ENCODE measurements at regions not wholly inside any gene's neighbourhood (a gene's known extent, or its start where the extent isn't known, plus 50 kb on each side); places are given as distances from the start of the nearest gene placed in this dataset.

GRCh38 chr4:107562316-107562715 lies 157.7 kb downstream of the PAPSS1 start:
- DNase-seq (ENCODE audit: low read depth, low spot score), result no peak
- Histone ChIP-seq H3K9ac (ENCODE audit: insufficient read length) (no peak overlapping the region), H3K9me3 (ENCODE audit: low read depth, low read length) (0 out of 2 replicates have a peak, but pooled peaks cover 3% of the 10 kb centered on the region), H3K27ac (no peak overlapping the region), H3K4me3 (no peak overlapping the region), H3K36me3 (ENCODE audit: insufficient read depth, low read length) (no peaks in the 10 kb centered on the region)
- no peak for TF ChIP-seq POLR2AphosphoS5 (IDR thresholded peaks at IDR 0.05; ENCODE audit: borderline replicate concordance, low read depth, low read length)
- TF ChIP-seq EZH2 (IDR thresholded peaks at IDR 0.05), result no peak
- no peak for TF ChIP-seq FOXP2 (optimal IDR thresholded peaks at IDR 0.05; ENCODE audit: control extremely low read depth, extremely low read length, insufficient read depth)

GRCh38 chr4:107561481-107561880 lies 158.6 kb downstream of the PAPSS1 start:
- no peak overlapping the region for H3K4me3 ChIP-seq
- TF ChIP-seq FOXP2 (optimal IDR thresholded peaks at IDR 0.05; ENCODE audit: control extremely low read depth, extremely low read length, insufficient read depth) (no peak), POLR2AphosphoS5 (IDR thresholded peaks at IDR 0.05; ENCODE audit: borderline replicate concordance, low read depth, low read length) (no peak), EZH2 (IDR thresholded peaks at IDR 0.05) (no peak)
- H3K36me3 ChIP-seq (ENCODE audit: insufficient read depth, low read length), result no peaks in the 10 kb centered on the region
- no peak for DNase-seq (ENCODE audit: low read depth, low spot score)
- no peak overlapping the region for H3K9ac ChIP-seq (ENCODE audit: insufficient read length)
- H3K27ac ChIP-seq, result no peak overlapping the region
- H3K9me3 ChIP-seq (ENCODE audit: low read depth, low read length), result no peaks in the 10 kb centered on the region

GRCh38 chr4:107559653-107560052 lies 160.4 kb downstream of the PAPSS1 start:
- Histone ChIP-seq H3K9ac (ENCODE audit: insufficient read length) (no peak overlapping the region), H3K27ac (no peak overlapping the region), H3K36me3 (ENCODE audit: insufficient read depth, low read length) (no peaks in the 10 kb centered on the region), H3K4me3 (no peak overlapping the region), H3K9me3 (ENCODE audit: low read depth, low read length) (no peaks in the 10 kb centered on the region)
- no peak for DNase-seq (ENCODE audit: low read depth, low spot score)
- TF ChIP-seq POLR2AphosphoS5 (IDR thresholded peaks at IDR 0.05; ENCODE audit: borderline replicate concordance, low read depth, low read length), result no peak
- TF ChIP-seq FOXP2 (optimal IDR thresholded peaks at IDR 0.05; ENCODE audit: control extremely low read depth, extremely low read length, insufficient read depth), result no peak
- TF ChIP-seq EZH2 (IDR thresholded peaks at IDR 0.05), result no peak

DNA sequence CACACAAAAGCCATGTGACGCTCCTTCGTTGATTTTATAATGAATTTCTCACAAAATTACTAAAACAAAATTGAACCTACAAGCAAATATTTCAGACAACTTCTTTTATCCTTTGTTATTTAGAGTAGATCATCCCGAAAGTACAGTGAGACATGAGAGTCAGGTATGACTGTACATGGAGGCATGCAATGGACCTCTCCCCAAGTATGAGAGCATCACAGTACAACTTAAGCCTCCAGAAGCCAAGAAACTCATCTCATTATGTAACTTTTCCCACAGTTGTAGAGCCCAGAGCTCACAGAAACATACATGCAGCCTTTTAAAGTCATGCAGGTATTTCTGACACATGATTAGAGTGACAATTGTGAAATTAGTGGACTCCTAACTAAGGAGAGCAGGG lies 167.7 kb downstream of the PAPSS1 start:
- Histone ChIP-seq H3K27ac (no peak overlapping the region), H3K4me3 (no peak overlapping the region), H3K9me3 (ENCODE audit: low read depth, low read length) (no peaks in the 10 kb centered on the region), H3K9ac (ENCODE audit: insufficient read length) (no peak overlapping the region), H3K36me3 (ENCODE audit: insufficient read depth, low read length) (no peaks in the 10 kb centered on the region)
- no peak for TF ChIP-seq FOXP2 (optimal IDR thresholded peaks at IDR 0.05; ENCODE audit: control extremely low read depth, extremely low read length, insufficient read depth)
- no peak for TF ChIP-seq EZH2 (IDR thresholded peaks at IDR 0.05)
- no peak for TF ChIP-seq POLR2AphosphoS5 (IDR thresholded peaks at IDR 0.05; ENCODE audit: borderline replicate concordance, low read depth, low read length)
- no peak for DNase-seq (ENCODE audit: low read depth, low spot score)

GRCh38 chr4:107548211-107548905 lies 171.7 kb downstream of the PAPSS1 start:
- Histone ChIP-seq H3K9ac (ENCODE audit: insufficient read length) (no peak overlapping the region), H3K4me3 (no peak overlapping the region), H3K36me3 (ENCODE audit: insufficient read depth, low read length) (no peaks in the 10 kb centered on the region), H3K9me3 (ENCODE audit: low read depth, low read length) (no peaks in the 10 kb centered on the region), H3K27ac (no peak overlapping the region)
- TF ChIP-seq FOXP2 (optimal IDR thresholded peaks at IDR 0.05; ENCODE audit: control extremely low read depth, extremely low read length, insufficient read depth), result no peak
- no peak for TF ChIP-seq EZH2 (IDR thresholded peaks at IDR 0.05)
- TF ChIP-seq POLR2AphosphoS5 (IDR thresholded peaks at IDR 0.05; ENCODE audit: borderline replicate concordance, low read depth, low read length), result no peak
- no peak for DNase-seq (ENCODE audit: low read depth, low spot score)

GRCh38 chr4:107546638-107547037 lies 173.4 kb downstream of the PAPSS1 start:
- no peaks in the 10 kb centered on the region for H3K9me3 ChIP-seq (ENCODE audit: low read depth, low read length)
- TF ChIP-seq FOXP2 (optimal IDR thresholded peaks at IDR 0.05; ENCODE audit: control extremely low read depth, extremely low read length, insufficient read depth) (no peak), EZH2 (IDR thresholded peaks at IDR 0.05) (no peak), POLR2AphosphoS5 (IDR thresholded peaks at IDR 0.05; ENCODE audit: borderline replicate concordance, low read depth, low read length) (no peak)

DNA sequence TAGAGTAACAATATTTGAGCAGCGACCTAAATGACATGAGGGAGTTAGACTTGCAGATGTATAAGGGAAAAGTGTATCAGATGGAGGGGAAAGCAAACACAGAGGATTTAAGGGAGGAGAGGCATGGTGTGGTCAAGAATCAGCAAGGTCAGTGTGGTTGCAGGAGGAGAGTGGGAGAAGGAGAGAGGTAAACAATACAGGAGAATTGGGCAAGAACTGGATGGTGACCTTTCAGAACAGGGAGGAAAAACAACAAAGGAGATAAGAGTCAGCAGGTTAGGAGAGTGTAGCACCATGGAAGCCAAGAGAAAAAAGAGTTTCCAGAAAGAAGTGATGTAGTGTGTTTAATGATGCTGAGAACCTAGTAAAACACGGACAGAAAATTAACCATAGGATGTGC lies 178.5 kb downstream of the PAPSS1 start:
- Histone ChIP-seq H3K4me3 (no peak overlapping the region), H3K36me3 (ENCODE audit: insufficient read depth, low read length) (no peaks in the 10 kb centered on the region), H3K9me3 (ENCODE audit: low read depth, low read length) (no peaks in the 10 kb centered on the region), H3K9ac (ENCODE audit: insufficient read length) (no peak overlapping the region), H3K27ac (no peak overlapping the region)
- DNase-seq (ENCODE audit: low read depth, low spot score), result no peak
- TF ChIP-seq FOXP2 (optimal IDR thresholded peaks at IDR 0.05; ENCODE audit: control extremely low read depth, extremely low read length, insufficient read depth) (no peak), POLR2AphosphoS5 (IDR thresholded peaks at IDR 0.05; ENCODE audit: borderline replicate concordance, low read depth, low read length) (no peak)

More at GRCh38 chr4:107546638-107547037, 173.4 kb downstream of the PAPSS1 start:
- H3K9ac ChIP-seq (ENCODE audit: insufficient read length), result no peak overlapping the region
- no peak for DNase-seq (ENCODE audit: low read depth, low spot score)
- H3K4me3 ChIP-seq, result no peak overlapping the region
- H3K27ac ChIP-seq, result no peak overlapping the region
- H3K36me3 ChIP-seq (ENCODE audit: insufficient read depth, low read length), result no peaks in the 10 kb centered on the region

GRCh38 chr4:107531927-107532326 lies 188.1 kb downstream of the PAPSS1 start:
- H3K9me3 ChIP-seq (ENCODE audit: low read depth, low read length), result no peaks in the 10 kb centered on the region
- H3K4me3 ChIP-seq, result no peak overlapping the region
- TF ChIP-seq EZH2 (IDR thresholded peaks at IDR 0.05) (no peak), POLR2AphosphoS5 (IDR thresholded peaks at IDR 0.05; ENCODE audit: borderline replicate concordance, low read depth, low read length) (no peak)
- no peak for DNase-seq (ENCODE audit: low read depth, low spot score)
- H3K27ac ChIP-seq, result no peak overlapping the region
- no peaks in the 10 kb centered on the region for H3K36me3 ChIP-seq (ENCODE audit: insufficient read depth, low read length)
- H3K9ac ChIP-seq (ENCODE audit: insufficient read length), result no peak overlapping the region

DNA sequence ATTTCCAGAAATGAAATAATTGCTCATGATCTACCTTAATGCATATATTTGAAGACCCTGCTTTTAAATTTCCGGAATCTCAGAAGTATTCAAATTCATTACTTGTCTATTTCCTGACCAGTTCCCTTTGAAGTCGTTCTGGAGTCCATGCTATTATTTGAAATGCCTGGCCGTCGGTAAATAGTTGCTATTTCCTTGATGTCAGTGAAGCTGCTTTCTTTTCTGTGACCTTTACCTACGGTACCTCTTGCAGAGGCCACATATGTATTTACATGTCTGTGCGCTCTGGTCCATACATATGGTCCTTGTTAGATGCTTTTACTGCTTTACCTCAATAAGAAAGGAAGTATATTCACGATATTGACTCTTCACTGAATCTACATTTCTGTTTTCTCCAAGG lies 199.7 kb downstream of the PAPSS1 start:
- no peak overlapping the region for H3K4me3 ChIP-seq
- H3K36me3 ChIP-seq (ENCODE audit: insufficient read depth, low read length), result peaks cover 5% of the 10 kb centered on the region; the same call in 1 of the 2 replicates
- no peak overlapping the region for H3K9ac ChIP-seq (ENCODE audit: insufficient read length)
- H3K27ac ChIP-seq, result no peak overlapping the region
- no peak for DNase-seq (ENCODE audit: low read depth, low spot score)
- no peak for TF ChIP-seq FOXP2 (optimal IDR thresholded peaks at IDR 0.05; ENCODE audit: control extremely low read depth, extremely low read length, insufficient read depth)
- TF ChIP-seq POLR2AphosphoS5 (IDR thresholded peaks at IDR 0.05; ENCODE audit: borderline replicate concordance, low read depth, low read length), result no peak
- TF ChIP-seq EZH2 (IDR thresholded peaks at IDR 0.05), result no peak
- peaks cover 9% of the 10 kb centered on the region; the same call in 1 of the 2 replicates for H3K9me3 ChIP-seq (ENCODE audit: low read depth, low read length)

Data from SK-N-MC (cell line).